ES-I3 (cell line): ENCODE measurements at regions not wholly inside any gene's neighbourhood (a gene's known extent, or its start where the extent isn't known, plus 50 kb on each side); places are given as distances from the start of the nearest gene placed in this dataset.
"Not testable (repeated sequence)": the region's sequence is repeated elsewhere in the genome, so short reads cannot be mapped to it uniquely, and the experiment has no call there.

ENCODE experiments used
- H3K36me3 ChIP-seq: 2 replicates; pipeline ENCODE4 v1.6.1; 2013; ENCODE audit warnings: mild to moderate bottlenecking, low read length, control low read depth, moderate library complexity; ENCODE audit not compliant: insufficient read depth
- H3K4me1 ChIP-seq: 2 replicates; pipeline ENCODE4 v1.6.1; 2013; ENCODE audit warnings: mild to moderate bottlenecking, control low read depth, low read length; ENCODE audit not compliant: insufficient read depth
- H3K9ac ChIP-seq: 2 replicates; pipeline ENCODE4 v1.6.1; 2013; ENCODE audit warnings: low read depth, mild to moderate bottlenecking, low read length, moderate library complexity
- H3K9me3 ChIP-seq: 2 replicates; pipeline ENCODE4 v1.6.1; 2013; ENCODE audit warnings: mild to moderate bottlenecking, low read length, moderate library complexity; ENCODE audit not compliant: control insufficient read depth, insufficient read depth

GRCh38 chr5:167348980-167349379, 942.5 kb upstream of the WWC1 start:
- H3K9me3 ChIP-seq: no peaks in the 10 kb centered on the region
- H3K9ac ChIP-seq: no peak overlapping the region
- H3K36me3 ChIP-seq: no peaks in the 10 kb centered on the region
- H3K4me1 ChIP-seq: peaks cover 10% of the 10 kb centered on the region; the same call in 1 of the 2 replicates

- Histone ChIP-seq H3K9ac (no peak overlapping the region), H3K4me1 (peaks cover 24% of the 10 kb centered on the region; the same call in 1 of the 2 replicates), H3K9me3 (no peaks in the 10 kb centered on the region)
Observed at GRCh38 chr5:167351316-167351715, 940.1 kb upstream of the WWC1 start.

GRCh38 chr5:167352801-167353200, 938.6 kb upstream of the WWC1 start:
- peaks cover 26% of the 10 kb centered on the region for H3K4me1 ChIP-seq
- H3K9ac ChIP-seq: peak overlapping the region; percentile 16; the same call in 1 of the 2 replicates
- no peaks in the 10 kb centered on the region for H3K36me3 ChIP-seq
- no peaks in the 10 kb centered on the region for H3K9me3 ChIP-seq

More at GRCh38 chr5:167351316-167351715, 940.1 kb upstream of the WWC1 start:
- H3K36me3 ChIP-seq: no peaks in the 10 kb centered on the region

- H3K9ac ChIP-seq: no peak overlapping the region; the same call in 1 of the 2 replicates
- no peaks in the 10 kb centered on the region for H3K9me3 ChIP-seq
- peaks cover 35% of the 10 kb centered on the region for H3K4me1 ChIP-seq
- no peaks in the 10 kb centered on the region for H3K36me3 ChIP-seq
Observed at GRCh38 chr5:167355346-167355745, 936.1 kb upstream of the WWC1 start.

GRCh38 chr5:167356374-167356773, 935.1 kb upstream of the WWC1 start:
- H3K4me1 ChIP-seq: peaks cover 35% of the 10 kb centered on the region
- H3K36me3 ChIP-seq: no peaks in the 10 kb centered on the region
- H3K9ac ChIP-seq: no peak overlapping the region
- no peaks in the 10 kb centered on the region for H3K9me3 ChIP-seq

- H3K9ac ChIP-seq: peak overlapping the region; percentile 16; the same call in 1 of the 2 replicates
- H3K9me3 ChIP-seq: 0 out of 2 replicates have a peak, but pooled peaks cover 2% of the 10 kb centered on the region
- no peaks in the 10 kb centered on the region for H3K36me3 ChIP-seq
Observed at GRCh38 chr5:167358868-167359492, 932.5 kb upstream of the WWC1 start.

GRCh38 chr5:167361795-167362194, 929.6 kb upstream of the WWC1 start:
- Histone ChIP-seq H3K9ac (no peak overlapping the region), H3K36me3 (no peaks in the 10 kb centered on the region), H3K4me1 (peaks cover 17% of the 10 kb centered on the region), H3K9me3 (peaks cover 10% of the 10 kb centered on the region)

More at GRCh38 chr5:167358868-167359492, 932.5 kb upstream of the WWC1 start:
- H3K4me1 ChIP-seq: peaks cover 25% of the 10 kb centered on the region

GRCh38 chr5:167363065-167363464, 928.4 kb upstream of the WWC1 start:
- no peak overlapping the region for H3K9ac ChIP-seq
- H3K36me3 ChIP-seq: no peaks in the 10 kb centered on the region
- H3K4me1 ChIP-seq: peaks cover 14% of the 10 kb centered on the region
- H3K9me3 ChIP-seq: peaks cover 10% of the 10 kb centered on the region

GRCh38 chr5:167375125-167375524, 916.3 kb upstream of the WWC1 start:
- peaks cover 5% of the 10 kb centered on the region for H3K4me1 ChIP-seq
- H3K9me3 ChIP-seq: no peaks in the 10 kb centered on the region
- no peak overlapping the region for H3K9ac ChIP-seq
- no peaks in the 10 kb centered on the region for H3K36me3 ChIP-seq

GRCh38 chr5:167378894-167379723, 912.3 kb upstream of the WWC1 start:
- H3K36me3 ChIP-seq: no peaks in the 10 kb centered on the region

GRCh38 chr5:167381457-167381856, 910.0 kb upstream of the WWC1 start:
- no peak overlapping the region for H3K9ac ChIP-seq
- H3K9me3 ChIP-seq: no peaks in the 10 kb centered on the region
- H3K36me3 ChIP-seq: no peaks in the 10 kb centered on the region
- peaks cover 5% of the 10 kb centered on the region for H3K4me1 ChIP-seq

More at GRCh38 chr5:167378894-167379723, 912.3 kb upstream of the WWC1 start:
- Histone ChIP-seq H3K9ac (no peak overlapping the region), H3K9me3 (no peaks in the 10 kb centered on the region), H3K4me1 (peaks cover 5% of the 10 kb centered on the region)

GRCh38 chr5:167389537-167389936, 901.9 kb upstream of the WWC1 start:
- Histone ChIP-seq H3K9me3 (no peaks in the 10 kb centered on the region; the same call in 1 of the 2 replicates), H3K9ac (no peak overlapping the region), H3K36me3 (no peaks in the 10 kb centered on the region), H3K4me1 (peaks cover 10% of the 10 kb centered on the region; the same call in 1 of the 2 replicates)

GRCh38 chr5:167391286-167391685, 900.2 kb upstream of the WWC1 start:
- H3K9ac ChIP-seq, H3K9me3 ChIP-seq, H3K36me3 ChIP-seq: not testable (repeated sequence)
- H3K4me1 ChIP-seq: peaks cover 10% of the 10 kb centered on the region; the same call in 1 of the 2 replicates

- Histone ChIP-seq H3K9ac (no peak overlapping the region), H3K36me3 (no peaks in the 10 kb centered on the region), H3K4me1 (peaks cover 10% of the 10 kb centered on the region; the same call in 1 of the 2 replicates), H3K9me3 (no peaks in the 10 kb centered on the region)
Observed at GRCh38 chr5:167392240-167392639, 899.2 kb upstream of the WWC1 start.
